GM23338 (cell line): ENCODE measurements at regions not wholly inside any gene's neighbourhood (a gene's known extent, or its start where the extent isn't known, plus 50 kb on each side); places are given as distances from the start of the nearest gene placed in this dataset.

Experiments used
- ATAC-seq: fragments of 200-7000 bp; cut with Tn5 transposase; 3 replicates; pipeline ENCODE4 v1.9.1; 2020
- DNase-seq: peaks from one replicate; pipeline ENCODE4 v3.0.0-alpha.2; 2015; ENCODE audit warnings: low spot score
- H2AFZ ChIP-seq: fragments of 200-600 bp; sonication (generic); 2 replicates; pipeline ENCODE4 v1.8.0; 2016; ENCODE audit warnings: antibody characterized with exemption, mild to moderate bottlenecking, moderate library complexity
- H3F3A ChIP-seq: fragments of 200-600 bp; sonication (generic); replicated peaks from 2 replicates; pipeline ENCODE4 v1.8.0; 2017; ENCODE audit warnings: antibody characterized with exemption, mixed run types, low read depth
- H3K27ac ChIP-seq: fragments of 200-600 bp; sonication (generic); 2 replicates; pipeline ENCODE4 v1.6.1; 2016; ENCODE audit warnings: low read depth
- H3K27me3 ChIP-seq: fragments of 200-600 bp; sonication (generic); 2 replicates; pipeline ENCODE4 v1.8.0; 2016; ENCODE audit warnings: mild to moderate bottlenecking, mixed run types, moderate library complexity; ENCODE audit not compliant: insufficient read depth
- H3K36me3 ChIP-seq: fragments of 200-600 bp; sonication (generic); 2 replicates; pipeline ENCODE4 v1.8.0; 2016; ENCODE audit warnings: mild to moderate bottlenecking; ENCODE audit not compliant: insufficient read depth
- H3K4me1 ChIP-seq: fragments of 200-600 bp; sonication (generic); 2 replicates; pipeline ENCODE4 v1.8.0; 2016; ENCODE audit warnings: mild to moderate bottlenecking, moderate library complexity; ENCODE audit not compliant: insufficient read depth
- H3K4me2 ChIP-seq: fragments of 200-600 bp; sonication (generic); 2 replicates; pipeline ENCODE4 v1.7.1; 2017; ENCODE audit warnings: mixed run types
- H3K4me3 ChIP-seq: fragments of 200-600 bp; sonication (generic); 2 replicates; pipeline ENCODE4 v1.6.1; 2016; ENCODE audit warnings: mixed run types
- H3K79me2 ChIP-seq: fragments of 200-600 bp; sonication (generic); replicated peaks from 2 replicates; pipeline ENCODE4 v1.8.0; 2017; ENCODE audit warnings: mild to moderate bottlenecking; ENCODE audit not compliant: insufficient read depth
- H3K9me2 ChIP-seq: fragments of 200-600 bp; sonication (generic); 2 replicates; pipeline ENCODE4 v1.8.0; 2017; ENCODE audit not compliant: insufficient read depth
- H4K20me1 ChIP-seq: fragments of 200-600 bp; sonication (generic); replicated peaks from 2 replicates; pipeline ENCODE4 v1.8.0; 2017; ENCODE audit warnings: mild to moderate bottlenecking; ENCODE audit not compliant: insufficient read depth
- H3K27ac Mint-ChIP-seq: 2 replicates; pipeline ENCODE4 v1.8.0; 2020; ENCODE audit warnings: inconsistent platforms, mild to moderate bottlenecking, moderate library complexity, mixed read lengths
- H3K27me3 Mint-ChIP-seq: 3 replicates; pipeline ENCODE4 v1.8.0; 2022; ENCODE audit warnings: low read depth, mild to moderate bottlenecking, moderate library complexity, mixed read lengths, inconsistent platforms; ENCODE audit not compliant: insufficient read depth, poor library complexity
- H3K36me3 Mint-ChIP-seq: 3 replicates; pipeline ENCODE4 v1.8.0; 2021; ENCODE audit warnings: low read depth, mild to moderate bottlenecking, inconsistent platforms, moderate library complexity, mixed read lengths
- H3K4me1 Mint-ChIP-seq: 3 replicates; pipeline ENCODE4 v1.8.0; 2020; ENCODE audit warnings: mild to moderate bottlenecking, inconsistent platforms, mixed read lengths
- H3K4me3 Mint-ChIP-seq: 3 replicates; pipeline ENCODE4 v1.8.0; 2021; ENCODE audit warnings: moderate library complexity, mild to moderate bottlenecking, inconsistent platforms, mixed read lengths
- H3K9me3 Mint-ChIP-seq: 3 replicates; pipeline ENCODE4 v1.8.0; 2020; ENCODE audit warnings: moderate library complexity, mild to moderate bottlenecking, inconsistent platforms, mixed read lengths
- CREB1 ChIP-seq: fragments of 250-450 bp; sonication (Bioruptor Pico); IDR thresholded peaks from 2 replicates; pipeline ENCODE4 v1.5.0; 2020; ENCODE audit warnings: low read depth, mild to moderate bottlenecking, moderate library complexity
- CTCF ChIP-seq, 2 experiments: fragments of 200-600 bp in 1 of 2; sonication (generic) in 1 of 2; conservative IDR thresholded peaks; 2 replicates each; pipeline versions ENCODE4 v1.5.1 to v1.6.1; 2016 to 2017; ENCODE audit warnings: antibody characterized with exemption in 2 of 2, low read depth in 2 of 2, mild to moderate bottlenecking in 2 of 2, moderate library complexity in 1 of 2
- ETS1 ChIP-seq: IDR thresholded peaks from 2 replicates; pipeline ENCODE4 v1.6.1; 2016; ENCODE audit warnings: antibody characterized with exemption
- JUNB ChIP-seq: IDR thresholded peaks from one replicate; pipeline ENCODE4 v1.6.1; 2016; ENCODE audit warnings: antibody characterized with exemption; ENCODE audit not compliant: unreplicated experiment
- POLR2AphosphoS5 ChIP-seq: IDR thresholded peaks from 2 replicates; pipeline ENCODE4 v1.6.1; 2016; ENCODE audit warnings: antibody characterized with exemption, low read depth
- ZNF331 ChIP-seq: fragments of 250-450 bp; sonication (Bioruptor Pico); IDR thresholded peaks from 2 replicates; pipeline ENCODE4 v1.5.0; 2020; ENCODE audit warnings: low read depth, mild to moderate bottlenecking, moderate library complexity
- ZNF462 ChIP-seq: fragments of 250-450 bp; sonication (Bioruptor Pico); IDR thresholded peaks from 2 replicates; pipeline ENCODE4 v1.5.0; 2020; ENCODE audit warnings: mild to moderate bottlenecking, moderate library complexity

GRCh38 chr6:23265270-23265669 is 695.9 kb downstream of the HDGFL1 start:
- H2AFZ ChIP-seq, result no peak overlapping the region
- H3K4me2 ChIP-seq, result no peak overlapping the region
- H3K27ac ChIP-seq, result no peak overlapping the region
- Mint-ChIP-seq H3K27me3 (no peaks in the 10 kb centered on the region), H3K4me1 (no peaks in the 10 kb centered on the region), H3K4me3 (no peak overlapping the region), H3K36me3 (peaks cover 9% of the 10 kb centered on the region), H3K27ac (no peak overlapping the region), H3K9me3 (peaks cover 17% of the 10 kb centered on the region)
- no peaks in the 10 kb centered on the region for H3K27me3 ChIP-seq
- H3K9me2 ChIP-seq, result no peaks in the 10 kb centered on the region
- no peaks in the 10 kb centered on the region for H3F3A ChIP-seq
- ATAC-seq (no peak), DNase-seq (no peak)
- no peaks in the 10 kb centered on the region for H3K79me2 ChIP-seq
- no peaks in the 10 kb centered on the region for H3K4me1 ChIP-seq
- H3K36me3 ChIP-seq, result peaks cover 4% of the 10 kb centered on the region; the same call in 1 of the 2 replicates
- no peaks in the 10 kb centered on the region for H4K20me1 ChIP-seq
- no peak overlapping the region for H3K4me3 ChIP-seq
- TF ChIP-seq ZNF331 (CRISPR knock-in tag), result no peak

GRCh38 chr6:23266536-23266935 is 697.2 kb downstream of the HDGFL1 start:
- Mint-ChIP-seq H3K9me3 (peaks cover 6% of the 10 kb centered on the region), H3K27me3 (no peaks in the 10 kb centered on the region), H3K4me1 (no peaks in the 10 kb centered on the region), H3K36me3 (no peaks in the 10 kb centered on the region), H3K4me3 (no peak overlapping the region), H3K27ac (no peak overlapping the region)
- DNase-seq, result no peak
- no peaks in the 10 kb centered on the region for H3K27me3 ChIP-seq
- H3F3A ChIP-seq, result no peaks in the 10 kb centered on the region
- H3K36me3 ChIP-seq, result no peaks in the 10 kb centered on the region
- TF ChIP-seq ZNF331 (CRISPR knock-in tag) (no peak), JUNB (no peak), POLR2AphosphoS5 (no peak)
- ATAC-seq, result no peak
- H3K4me1 ChIP-seq, result no peaks in the 10 kb centered on the region
- H3K9me2 ChIP-seq, result no peaks in the 10 kb centered on the region
- no peak overlapping the region for H3K4me2 ChIP-seq
- H2AFZ ChIP-seq, result no peak overlapping the region
- H3K27ac ChIP-seq, result no peak overlapping the region
- no peaks in the 10 kb centered on the region for H3K79me2 ChIP-seq
- no peak overlapping the region for H3K4me3 ChIP-seq
- H4K20me1 ChIP-seq, result no peaks in the 10 kb centered on the region

GRCh38 chr6:23267651-23268050 is 698.3 kb downstream of the HDGFL1 start:
- DNase-seq (no peak), ATAC-seq (no peak)
- Histone ChIP-seq H3K27me3 (no peaks in the 10 kb centered on the region), H3K4me2 (no peak overlapping the region), H2AFZ (no peak overlapping the region), H3K4me1 (no peaks in the 10 kb centered on the region), H3F3A (no peaks in the 10 kb centered on the region), H3K79me2 (no peaks in the 10 kb centered on the region), H4K20me1 (no peaks in the 10 kb centered on the region), H3K9me2 (no peaks in the 10 kb centered on the region), H3K4me3 (no peak overlapping the region), H3K27ac (no peak overlapping the region), H3K36me3 (no peaks in the 10 kb centered on the region)
- H3K27me3 Mint-ChIP-seq, result no peaks in the 10 kb centered on the region
- H3K36me3 Mint-ChIP-seq, result no peaks in the 10 kb centered on the region
- no peaks in the 10 kb centered on the region for H3K4me1 Mint-ChIP-seq
- H3K9me3 Mint-ChIP-seq, result peaks cover 4% of the 10 kb centered on the region; the same call in 1 of the 3 replicates
- H3K4me3 Mint-ChIP-seq, result no peak overlapping the region
- no peak overlapping the region for H3K27ac Mint-ChIP-seq
- TF ChIP-seq CTCF (conservative IDR thresholded peaks at IDR 0.05; ENCODE audit: low read depth in 2 of 2) (no peak), ETS1 (no peak), ZNF462 (CRISPR knock-in tag) (no peak), ZNF331 (CRISPR knock-in tag) (no peak), CREB1 (CRISPR knock-in tag) (no peak)
